IgD-negative memory B cell (primary cell): ENCODE measurements at regions not wholly inside any gene's neighbourhood (a gene's known extent, or its start where the extent isn't known, plus 50 kb on each side); places are given as distances from the start of the nearest gene placed in this dataset.
"Not testable (repeated sequence)": the region's sequence is repeated elsewhere in the genome, so short reads cannot be mapped to it uniquely, and the experiment has no call there.

ENCODE experiments used
- H3K27ac Mint-ChIP-seq, 3 donors: one replicate each; pipeline ENCODE4 v1.8.0; 2020 to 2022; ENCODE audit warnings: mild to moderate bottlenecking in 3 of 3, mixed read lengths in 3 of 3, moderate library complexity in 1 of 3
- H3K27me3 Mint-ChIP-seq: one replicate; pipeline ENCODE4 v1.8.0; 2021; ENCODE audit warnings: mixed read lengths
- H3K36me3 Mint-ChIP-seq: one replicate; pipeline ENCODE4 v1.8.0; 2020; ENCODE audit warnings: mild to moderate bottlenecking, mixed read lengths
- H3K4me1 Mint-ChIP-seq, 3 donors: one replicate each; pipeline ENCODE4 v1.8.0; 2020 to 2022; ENCODE audit warnings: mixed read lengths in 3 of 3, mild to moderate bottlenecking in 1 of 3
- H3K4me3 Mint-ChIP-seq, 4 donors: one replicate each; pipeline ENCODE4 v1.8.0; 2020 to 2022; ENCODE audit warnings: mild to moderate bottlenecking in 4 of 4, mixed read lengths in 4 of 4, moderate library complexity in 3 of 4
- H3K9me3 Mint-ChIP-seq, 3 donors: one replicate each; pipeline ENCODE4 v1.8.0; 2020 to 2021; ENCODE audit warnings: mixed read lengths in 3 of 3, mild to moderate bottlenecking in 1 of 3

- Mint-ChIP-seq H3K9me3 (no peaks in the 10 kb centered on the region), H3K4me1 (peaks cover 0 to 2% (median 0%) of the 10 kb centered on the region in 3 donors), H3K4me3 (no peak overlapping the region), H3K36me3 (no peaks in the 10 kb centered on the region), H3K27me3 (peaks cover 16% of the 10 kb centered on the region), H3K27ac (no peak overlapping the region)
These were observed 354.3 kb upstream of the ID2 start for GRCh38 chr2:8327371-8328100.

- Mint-ChIP-seq H3K4me1 (peaks cover 0 to 2% (median 0%) of the 10 kb centered on the region in 3 donors), H3K27me3 (peaks cover 15% of the 10 kb centered on the region)
These were observed 353.6 kb upstream of the ID2 start for GRCh38 chr2:8328217-8328616.

GRCh38 chr2:8329660-8330622, 351.9 kb upstream of the ID2 start:
- peaks cover 0 to 2% (median 0%) of the 10 kb centered on the region in 3 donors for H3K4me1 Mint-ChIP-seq
- peak overlapping the region in 1 of 3 donors; percentile 11 for H3K27ac Mint-ChIP-seq
- H3K4me3 Mint-ChIP-seq = no peak overlapping the region
- no peaks in the 10 kb centered on the region for H3K36me3 Mint-ChIP-seq
- peaks cover 10% of the 10 kb centered on the region for H3K27me3 Mint-ChIP-seq
- peaks cover 3 to 4% (median 3%) of the 10 kb centered on the region in 3 donors for H3K9me3 Mint-ChIP-seq

More at GRCh38 chr2:8328217-8328616, 353.6 kb upstream of the ID2 start:
- H3K27ac Mint-ChIP-seq = no peak overlapping the region
- no peaks in the 10 kb centered on the region for H3K9me3 Mint-ChIP-seq
- H3K36me3 Mint-ChIP-seq = no peaks in the 10 kb centered on the region
- H3K4me3 Mint-ChIP-seq = no peak overlapping the region

GRCh38 chr2:8331068-8331467, 350.8 kb upstream of the ID2 start:
- Mint-ChIP-seq H3K27me3 (peaks cover 10% of the 10 kb centered on the region), H3K36me3 (no peaks in the 10 kb centered on the region), H3K4me1 (peaks cover 0 to 2% (median 0%) of the 10 kb centered on the region in 3 donors), H3K9me3 (peaks cover 3 to 4% (median 3%) of the 10 kb centered on the region in 3 donors), H3K27ac (peak overlapping the region in 1 of 3 donors; percentile 11), H3K4me3 (no peak overlapping the region)

- Mint-ChIP-seq H3K4me3 (no peak overlapping the region), H3K27me3 (peaks cover 5% of the 10 kb centered on the region), H3K4me1 (peaks cover 0 to 2% (median 0%) of the 10 kb centered on the region in 3 donors), H3K27ac (peak overlapping the region in 1 of 3 donors; percentile 69), H3K9me3 (peaks cover 3 to 4% (median 3%) of the 10 kb centered on the region in 3 donors), H3K36me3 (no peaks in the 10 kb centered on the region)
These were observed 349.2 kb upstream of the ID2 start for GRCh38 chr2:8332646-8333045.

GRCh38 chr2:8333177-8333831, 348.6 kb upstream of the ID2 start:
- peaks cover 5% of the 10 kb centered on the region for H3K27me3 Mint-ChIP-seq
- no peak overlapping the region for H3K4me3 Mint-ChIP-seq
- H3K36me3 Mint-ChIP-seq = no peaks in the 10 kb centered on the region
- H3K9me3 Mint-ChIP-seq = peaks cover 3 to 4% (median 3%) of the 10 kb centered on the region in 3 donors
- H3K27ac Mint-ChIP-seq = no peak overlapping the region
- H3K4me1 Mint-ChIP-seq = peaks cover 0 to 2% (median 0%) of the 10 kb centered on the region in 3 donors

GRCh38 chr2:8333832-8334187, 348.0 kb upstream of the ID2 start:
- not testable (repeated sequence) for H3K4me1 Mint-ChIP-seq, H3K27ac Mint-ChIP-seq, H3K27me3 Mint-ChIP-seq, H3K4me3 Mint-ChIP-seq, H3K36me3 Mint-ChIP-seq, H3K9me3 Mint-ChIP-seq

GRCh38 chr2:8334866-8335325, 347.0 kb upstream of the ID2 start:
- Mint-ChIP-seq H3K9me3 (peaks cover 3 to 4% (median 3%) of the 10 kb centered on the region in 3 donors), H3K36me3 (no peaks in the 10 kb centered on the region), H3K4me1 (no peaks in the 10 kb centered on the region), H3K27ac (peak overlapping the region in 1 of 3 donors; percentile 73), H3K4me3 (no peak overlapping the region), H3K27me3 (peaks cover 5% of the 10 kb centered on the region)

- Mint-ChIP-seq H3K4me1 (no peaks in the 10 kb centered on the region), H3K27ac (no peak overlapping the region), H3K4me3 (no peak overlapping the region), H3K9me3 (peaks cover 3 to 4% (median 4%) of the 10 kb centered on the region in 3 donors), H3K27me3 (peaks cover 5% of the 10 kb centered on the region), H3K36me3 (no peaks in the 10 kb centered on the region)
These were observed 346.1 kb upstream of the ID2 start for GRCh38 chr2:8335801-8336200.

- H3K27ac Mint-ChIP-seq = no peak overlapping the region
- no peaks in the 10 kb centered on the region for H3K36me3 Mint-ChIP-seq
- H3K9me3 Mint-ChIP-seq = peaks cover 3 to 7% (median 4%) of the 10 kb centered on the region in 3 donors
These were observed 344.5 kb upstream of the ID2 start for GRCh38 chr2:8337321-8337720.

GRCh38 chr2:8342407-8342806, 339.4 kb upstream of the ID2 start:
- Mint-ChIP-seq H3K4me3 (no peak overlapping the region), H3K27ac (no peak overlapping the region), H3K4me1 (no peaks in the 10 kb centered on the region), H3K36me3 (no peaks in the 10 kb centered on the region), H3K9me3 (peaks cover 0 to 3% (median 0%) of the 10 kb centered on the region in 3 donors), H3K27me3 (no peaks in the 10 kb centered on the region)

More at GRCh38 chr2:8337321-8337720, 344.5 kb upstream of the ID2 start:
- Mint-ChIP-seq H3K4me1 (no peaks in the 10 kb centered on the region), H3K27me3 (peaks cover 1% of the 10 kb centered on the region), H3K4me3 (no peak overlapping the region)

GRCh38 chr2:8343031-8343430, 338.8 kb upstream of the ID2 start:
- Mint-ChIP-seq H3K27ac (no peak overlapping the region), H3K27me3 (no peaks in the 10 kb centered on the region), H3K9me3 (peaks cover 0 to 3% (median 0%) of the 10 kb centered on the region in 3 donors), H3K4me1 (no peaks in the 10 kb centered on the region), H3K36me3 (no peaks in the 10 kb centered on the region), H3K4me3 (no peak overlapping the region)

- H3K9me3 Mint-ChIP-seq = peaks cover 0 to 3% (median 0%) of the 10 kb centered on the region in 3 donors
- H3K4me3 Mint-ChIP-seq = no peak overlapping the region
- H3K36me3 Mint-ChIP-seq = no peaks in the 10 kb centered on the region
- peaks cover 2% of the 10 kb centered on the region for H3K27me3 Mint-ChIP-seq
- H3K4me1 Mint-ChIP-seq = no peaks in the 10 kb centered on the region
- H3K27ac Mint-ChIP-seq = no peak overlapping the region
These were observed 337.4 kb upstream of the ID2 start for GRCh38 chr2:8344144-8345097.

GRCh38 chr2:8345200-8345599, 336.7 kb upstream of the ID2 start:
- no peak overlapping the region for H3K27ac Mint-ChIP-seq
- peaks cover 3% of the 10 kb centered on the region for H3K27me3 Mint-ChIP-seq
- no peaks in the 10 kb centered on the region for H3K36me3 Mint-ChIP-seq
- H3K4me1 Mint-ChIP-seq = no peaks in the 10 kb centered on the region
- peaks cover 0 to 3% (median 0%) of the 10 kb centered on the region in 3 donors for H3K9me3 Mint-ChIP-seq
- H3K4me3 Mint-ChIP-seq = no peak overlapping the region
